Activated CD8-positive, alpha-beta T cell treated with anti-CD3 and anti-CD28 coated beads for 36 hours (primary cell): ENCODE measurements at regions not wholly inside any gene's neighbourhood (a gene's known extent, or its start where the extent isn't known, plus 50 kb on each side); places are given as distances from the start of the nearest gene placed in this dataset.

ENCODE experiments used
- ATAC-seq: fragments of 200-7000 bp; cut with Tn5 transposase; one replicate; pipeline ENCODE4 v1.10.0; 2021; ENCODE audit warnings: mild to moderate bottlenecking, moderate library complexity
- CTCF ChIA-PET: fragments of 350-600 bp; sonication (Branson Sonifier 250); formaldehyde crosslinking; loops from one replicate; lab custom pipeline; 2021; ENCODE audit warnings: antibody characterized with exemption; lab: Charles Lee
- POLR2A ChIA-PET: fragments of 350-600 bp; sonication (Branson Sonifier 250); formaldehyde crosslinking; loops from one replicate; lab custom pipeline; 2021; ENCODE audit warnings: antibody characterized with exemption; lab: Charles Lee
- DNase-seq: peaks from one replicate; pipeline ENCODE4 v3.0.0-alpha.2; 2020
- H3K27ac Mint-ChIP-seq: one replicate; pipeline ENCODE4 v1.8.0; 2021; ENCODE audit warnings: mild to moderate bottlenecking, mixed read lengths
- H3K27me3 Mint-ChIP-seq: one replicate; pipeline ENCODE4 v1.8.0; 2021; ENCODE audit warnings: mixed read lengths
- H3K36me3 Mint-ChIP-seq: one replicate; pipeline ENCODE4 v1.8.0; 2021; ENCODE audit warnings: low read depth, mixed read lengths
- H3K4me1 Mint-ChIP-seq: one replicate; pipeline ENCODE4 v1.8.0; 2021; ENCODE audit warnings: low read depth, mixed read lengths
- H3K4me3 Mint-ChIP-seq: one replicate; pipeline ENCODE4 v1.8.0; 2021; ENCODE audit warnings: mild to moderate bottlenecking, moderate library complexity, mixed read lengths
- H3K9me3 Mint-ChIP-seq: one replicate; pipeline ENCODE4 v1.8.0; 2021; ENCODE audit warnings: mixed read lengths
- intact Hi-C: fragments of 100-400 bp; cut with micrococcal nuclease; formaldehyde crosslinking; loops from one replicate; pipeline ENCODE4 v1.10.0; 2022
- TF ChIP-seq, protein P1 (sequence below): fragments of 200-600 bp; IDR thresholded peaks from one replicate; pipeline ENCODE4 v1.8.0; 2022; ENCODE audit warnings: antibody characterized with exemption, mild to moderate bottlenecking

DNA sequence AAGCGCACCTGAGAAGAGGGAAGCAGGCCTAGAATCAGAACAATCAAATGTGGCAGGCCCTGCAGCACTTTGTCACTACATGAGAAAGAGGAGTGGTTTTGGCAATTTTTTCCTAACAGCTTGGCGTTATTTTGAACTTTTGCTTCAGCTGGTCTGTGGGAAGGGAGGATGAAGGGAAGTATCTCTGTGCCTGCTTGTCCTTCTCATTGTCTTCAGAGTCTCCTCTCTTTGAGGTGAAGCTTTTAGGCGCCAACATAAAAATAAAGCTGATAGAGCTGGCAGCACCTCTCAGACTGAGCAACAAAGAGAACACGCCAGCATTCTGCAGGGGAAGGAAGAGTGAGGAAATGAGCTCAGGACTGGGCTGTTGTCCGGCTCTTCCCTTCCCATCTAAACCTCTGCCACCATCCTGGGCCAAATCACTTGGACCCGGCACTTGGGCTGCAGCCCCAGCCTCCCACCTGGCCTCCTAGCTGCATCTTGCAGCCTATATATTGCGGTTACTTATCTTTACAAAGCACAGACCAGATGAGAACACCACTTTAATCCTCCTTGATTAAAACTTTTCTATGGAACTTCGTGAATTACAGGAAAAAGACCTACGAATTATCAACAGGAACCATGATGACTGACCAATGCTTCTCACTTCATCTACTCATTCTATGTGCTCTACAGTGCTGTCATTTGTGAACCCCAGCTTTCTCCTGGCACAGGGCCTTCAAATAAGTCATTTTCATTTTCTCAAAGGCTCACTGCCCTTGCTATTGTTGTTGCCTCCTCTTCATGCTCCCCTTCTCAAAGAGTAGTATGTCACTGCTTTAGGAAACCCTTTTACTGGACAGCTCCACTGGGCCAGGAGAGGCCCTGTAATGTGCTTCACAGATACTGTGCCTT is 476.4 kb upstream of the HS3ST1 start:
- Mint-ChIP-seq H3K27me3 (no peaks in the 10 kb centered on the region), H3K27ac (no peak overlapping the region), H3K4me3 (no peak overlapping the region), H3K4me1 (no peaks in the 10 kb centered on the region), H3K9me3 (no peaks in the 10 kb centered on the region), H3K36me3 (no peaks in the 10 kb centered on the region)
- ChIA-PET CTCF (no interaction called here), POLR2A (no interaction called here)
- DNase-seq (no peak), ATAC-seq (no peak)
- TF ChIP-seq, protein P1, sequence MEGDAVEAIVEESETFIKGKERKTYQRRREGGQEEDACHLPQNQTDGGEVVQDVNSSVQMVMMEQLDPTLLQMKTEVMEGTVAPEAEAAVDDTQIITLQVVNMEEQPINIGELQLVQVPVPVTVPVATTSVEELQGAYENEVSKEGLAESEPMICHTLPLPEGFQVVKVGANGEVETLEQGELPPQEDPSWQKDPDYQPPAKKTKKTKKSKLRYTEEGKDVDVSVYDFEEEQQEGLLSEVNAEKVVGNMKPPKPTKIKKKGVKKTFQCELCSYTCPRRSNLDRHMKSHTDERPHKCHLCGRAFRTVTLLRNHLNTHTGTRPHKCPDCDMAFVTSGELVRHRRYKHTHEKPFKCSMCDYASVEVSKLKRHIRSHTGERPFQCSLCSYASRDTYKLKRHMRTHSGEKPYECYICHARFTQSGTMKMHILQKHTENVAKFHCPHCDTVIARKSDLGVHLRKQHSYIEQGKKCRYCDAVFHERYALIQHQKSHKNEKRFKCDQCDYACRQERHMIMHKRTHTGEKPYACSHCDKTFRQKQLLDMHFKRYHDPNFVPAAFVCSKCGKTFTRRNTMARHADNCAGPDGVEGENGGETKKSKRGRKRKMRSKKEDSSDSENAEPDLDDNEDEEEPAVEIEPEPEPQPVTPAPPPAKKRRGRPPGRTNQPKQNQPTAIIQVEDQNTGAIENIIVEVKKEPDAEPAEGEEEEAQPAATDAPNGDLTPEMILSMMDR, result no peak
- intact Hi-C loops, result no loop called here

DNA sequence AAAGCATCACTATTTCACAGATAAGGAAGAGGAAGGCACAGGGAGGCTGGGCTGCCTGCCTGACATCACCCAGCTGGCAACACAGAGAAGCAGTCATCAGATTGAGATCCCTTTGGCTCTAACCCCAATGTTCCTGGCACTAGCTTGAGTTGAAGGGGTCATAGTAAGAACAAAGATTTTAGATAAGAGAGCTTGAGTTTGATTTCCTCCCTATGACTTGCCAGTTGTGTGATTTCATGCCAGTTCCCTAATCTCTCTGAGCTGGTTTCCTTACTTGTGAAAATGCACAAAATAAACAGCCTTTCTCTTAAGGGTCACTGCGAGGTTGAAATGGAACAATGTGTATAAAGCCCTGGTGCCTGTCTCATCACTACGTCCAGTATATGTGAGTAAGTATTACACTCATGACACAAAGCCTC is 475.4 kb upstream of the HS3ST1 start:
- Mint-ChIP-seq H3K27ac (no peak overlapping the region), H3K36me3 (no peaks in the 10 kb centered on the region), H3K9me3 (no peaks in the 10 kb centered on the region), H3K4me1 (no peaks in the 10 kb centered on the region), H3K27me3 (no peaks in the 10 kb centered on the region), H3K4me3 (no peak overlapping the region)
- ChIA-PET POLR2A (no interaction called here), CTCF (no interaction called here)
- intact Hi-C loops, result no loop called here
- ATAC-seq (no peak), DNase-seq (no peak)
- TF ChIP-seq, protein P1, result no peak

DNA sequence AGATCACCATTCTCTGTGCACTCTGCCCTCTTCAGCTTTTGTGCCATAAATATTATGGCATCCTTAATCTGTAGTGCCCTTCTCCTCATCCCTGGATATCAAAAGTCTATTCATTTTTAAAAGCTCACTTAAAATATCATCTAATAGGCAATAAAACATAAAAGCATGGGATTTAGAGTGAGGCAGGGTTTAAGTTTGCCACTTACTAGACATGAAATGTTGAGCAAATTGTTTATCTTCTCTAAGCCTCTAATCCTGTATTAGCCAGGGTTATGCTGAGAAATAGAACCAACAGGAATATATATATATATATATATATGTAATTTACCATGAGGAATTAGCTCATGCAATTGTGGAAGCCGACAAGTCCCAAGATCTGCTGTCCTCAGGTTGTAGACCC is 472.4 kb upstream of the HS3ST1 start:
- POLR2A ChIA-PET, result no interaction called here
- H3K27ac Mint-ChIP-seq, result no peak overlapping the region
- H3K36me3 Mint-ChIP-seq, result no peaks in the 10 kb centered on the region
- ATAC-seq, result no peak
- TF ChIP-seq, protein P1, result no peak
- intact Hi-C loops, result no loop called here
- no peaks in the 10 kb centered on the region for H3K27me3 Mint-ChIP-seq
- peaks cover 6% of the 10 kb centered on the region for H3K9me3 Mint-ChIP-seq
- CTCF ChIA-PET, result no interaction called here
- H3K4me3 Mint-ChIP-seq, result no peak overlapping the region
- no peak for DNase-seq
- H3K4me1 Mint-ChIP-seq, result no peaks in the 10 kb centered on the region

DNA sequence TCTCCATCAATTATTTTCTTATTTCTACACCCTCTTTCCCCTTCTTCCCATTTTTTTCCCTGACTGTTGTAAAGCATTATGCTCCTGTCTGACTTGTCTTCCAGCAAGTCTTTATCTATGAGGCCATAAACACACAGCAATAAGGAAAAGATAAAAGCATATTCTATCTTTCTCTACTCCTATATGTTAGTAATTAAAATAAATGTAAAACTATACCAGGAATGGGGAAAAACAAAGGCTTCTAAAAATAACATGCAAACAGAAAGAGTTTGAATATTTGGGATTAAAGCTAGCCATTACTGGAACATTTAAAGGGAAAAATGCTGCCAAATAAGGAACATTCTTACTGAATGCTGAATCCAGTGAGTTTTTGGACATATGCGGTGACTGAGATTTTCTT is 471.7 kb upstream of the HS3ST1 start:
- ChIA-PET POLR2A (no interaction called here), CTCF (no interaction called here)
- intact Hi-C loops, result no loop called here
- ATAC-seq, result no peak
- peaks cover 6% of the 10 kb centered on the region for H3K9me3 Mint-ChIP-seq
- no peak for DNase-seq
- H3K4me1 Mint-ChIP-seq, result no peaks in the 10 kb centered on the region
- no peak overlapping the region for H3K27ac Mint-ChIP-seq
- H3K4me3 Mint-ChIP-seq, result no peak overlapping the region
- H3K27me3 Mint-ChIP-seq, result no peaks in the 10 kb centered on the region
- TF ChIP-seq, protein P1, result no peak
- no peaks in the 10 kb centered on the region for H3K36me3 Mint-ChIP-seq

DNA sequence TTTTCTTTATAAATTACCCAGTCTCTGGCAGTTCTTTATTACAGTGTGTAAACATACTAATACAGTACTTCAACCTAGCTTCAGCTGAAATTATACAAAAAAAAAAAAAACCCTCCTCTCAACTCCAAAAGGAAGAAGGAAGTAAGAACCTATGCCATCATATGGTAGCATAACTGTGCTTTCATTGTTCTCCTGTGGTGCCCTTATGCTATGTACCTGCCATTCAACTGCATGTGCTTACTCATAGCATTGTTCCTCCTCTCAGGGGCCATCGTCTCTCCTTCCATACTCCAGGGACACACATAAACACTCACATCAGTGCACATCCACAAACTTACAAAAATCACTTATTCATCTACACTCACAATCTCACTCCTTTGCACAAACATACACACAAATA is 470.1 kb upstream of the HS3ST1 start:
- TF ChIP-seq, protein P1, result no peak
- ChIA-PET CTCF (no interaction called here), POLR2A (no interaction called here)
- Mint-ChIP-seq H3K27ac (no peak overlapping the region), H3K4me3 (no peak overlapping the region), H3K27me3 (no peaks in the 10 kb centered on the region), H3K9me3 (peaks cover 6% of the 10 kb centered on the region), H3K36me3 (no peaks in the 10 kb centered on the region), H3K4me1 (no peaks in the 10 kb centered on the region)
- intact Hi-C loops, result no loop called here
- no peak for DNase-seq
- no peak for ATAC-seq
